ENCODE measurements at regions not wholly inside any gene's neighbourhood (a gene's known extent, or its start where the extent isn't known, plus 50 kb on each side); places are given as distances from the start of the nearest gene placed in this dataset.

GRCh38 chr12:107593713-107594381, 91.8 kb upstream of the PWP1 start:
- no peak for TF ChIP-seq CTCF (conservative IDR thresholded peaks at IDR 0.05 in 1 of 2, IDR thresholded peaks at IDR 0.05 in 1 of 2; ENCODE audit: low read depth in 1 of 2, low read length in 2 of 2)
- TF ChIP-seq EZH2 (IDR thresholded peaks at IDR 0.05; ENCODE audit: low read length, missing control alignments), result no peak

Data from fibroblast of lung (primary cell).